GM10266 (cell line): ENCODE measurements at regions not wholly inside any gene's neighbourhood (a gene's known extent, or its start where the extent isn't known, plus 50 kb on each side); places are given as distances from the start of the nearest gene placed in this dataset.

ENCODE experiments used
- DNase-seq: peaks from one replicate; pipeline ENCODE4 v3.0.0; 2012; ENCODE audit errors: extremely low spot score
- TF ChIP-seq, protein P1 (sequence below): IDR thresholded peaks from 2 replicates; pipeline ENCODE4 v1.5.1; 2012; ENCODE audit warnings: mild to moderate bottlenecking, low read depth; ENCODE audit not compliant: control insufficient read depth, insufficient read depth; ENCODE audit errors: missing control alignments

DNA sequence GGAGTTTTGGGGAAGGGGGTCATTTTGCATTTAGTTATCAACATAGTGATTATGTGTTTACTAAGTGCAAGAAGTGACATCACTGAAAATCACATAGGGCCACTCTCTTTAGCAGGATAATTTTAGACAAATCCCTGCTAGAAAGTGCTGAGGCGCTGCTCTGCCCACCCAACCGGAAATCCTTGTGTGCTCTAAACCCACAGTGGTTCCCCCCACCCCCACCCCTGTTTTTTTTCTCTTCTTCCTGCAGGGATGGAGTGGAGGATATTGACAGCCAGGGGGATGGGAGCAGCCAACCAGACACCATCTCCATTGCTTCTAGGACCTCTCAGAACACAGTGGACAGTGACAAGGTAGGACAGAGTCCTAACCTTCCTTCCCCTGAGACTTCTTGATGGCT, 234.2 kb upstream of the UMPS start:
- TF ChIP-seq, protein P1, sequence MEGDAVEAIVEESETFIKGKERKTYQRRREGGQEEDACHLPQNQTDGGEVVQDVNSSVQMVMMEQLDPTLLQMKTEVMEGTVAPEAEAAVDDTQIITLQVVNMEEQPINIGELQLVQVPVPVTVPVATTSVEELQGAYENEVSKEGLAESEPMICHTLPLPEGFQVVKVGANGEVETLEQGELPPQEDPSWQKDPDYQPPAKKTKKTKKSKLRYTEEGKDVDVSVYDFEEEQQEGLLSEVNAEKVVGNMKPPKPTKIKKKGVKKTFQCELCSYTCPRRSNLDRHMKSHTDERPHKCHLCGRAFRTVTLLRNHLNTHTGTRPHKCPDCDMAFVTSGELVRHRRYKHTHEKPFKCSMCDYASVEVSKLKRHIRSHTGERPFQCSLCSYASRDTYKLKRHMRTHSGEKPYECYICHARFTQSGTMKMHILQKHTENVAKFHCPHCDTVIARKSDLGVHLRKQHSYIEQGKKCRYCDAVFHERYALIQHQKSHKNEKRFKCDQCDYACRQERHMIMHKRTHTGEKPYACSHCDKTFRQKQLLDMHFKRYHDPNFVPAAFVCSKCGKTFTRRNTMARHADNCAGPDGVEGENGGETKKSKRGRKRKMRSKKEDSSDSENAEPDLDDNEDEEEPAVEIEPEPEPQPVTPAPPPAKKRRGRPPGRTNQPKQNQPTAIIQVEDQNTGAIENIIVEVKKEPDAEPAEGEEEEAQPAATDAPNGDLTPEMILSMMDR: no peak
- no peak for DNase-seq

- TF ChIP-seq, protein P1: no peak
These were observed 232.8 kb upstream of the UMPS start for GRCh38 chr3:124497487-124497886.

DNA sequence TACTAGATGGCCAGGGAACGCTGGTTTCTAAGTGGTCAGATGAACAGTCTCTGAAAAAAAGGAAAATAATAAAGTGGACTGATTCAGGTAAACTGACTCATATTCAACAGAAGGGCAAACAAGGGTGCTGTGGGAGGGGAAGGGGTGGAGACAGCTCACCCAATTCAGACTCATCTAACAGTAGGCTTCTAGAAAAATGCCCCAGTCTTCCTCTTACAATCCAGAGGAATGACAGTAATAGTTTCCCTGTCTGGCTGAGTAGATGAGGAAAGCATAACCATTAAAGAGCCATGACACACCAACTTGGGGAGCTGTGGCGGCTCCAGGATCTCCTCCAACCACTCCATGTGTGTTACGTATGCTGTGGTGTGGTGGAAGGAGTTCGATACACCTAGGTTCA, 231.4 kb upstream of the UMPS start:
- TF ChIP-seq, protein P1: no peak
- no peak for DNase-seq

More at GRCh38 chr3:124497487-124497886, 232.8 kb upstream of the UMPS start:
- DNase-seq: no peak

DNA sequence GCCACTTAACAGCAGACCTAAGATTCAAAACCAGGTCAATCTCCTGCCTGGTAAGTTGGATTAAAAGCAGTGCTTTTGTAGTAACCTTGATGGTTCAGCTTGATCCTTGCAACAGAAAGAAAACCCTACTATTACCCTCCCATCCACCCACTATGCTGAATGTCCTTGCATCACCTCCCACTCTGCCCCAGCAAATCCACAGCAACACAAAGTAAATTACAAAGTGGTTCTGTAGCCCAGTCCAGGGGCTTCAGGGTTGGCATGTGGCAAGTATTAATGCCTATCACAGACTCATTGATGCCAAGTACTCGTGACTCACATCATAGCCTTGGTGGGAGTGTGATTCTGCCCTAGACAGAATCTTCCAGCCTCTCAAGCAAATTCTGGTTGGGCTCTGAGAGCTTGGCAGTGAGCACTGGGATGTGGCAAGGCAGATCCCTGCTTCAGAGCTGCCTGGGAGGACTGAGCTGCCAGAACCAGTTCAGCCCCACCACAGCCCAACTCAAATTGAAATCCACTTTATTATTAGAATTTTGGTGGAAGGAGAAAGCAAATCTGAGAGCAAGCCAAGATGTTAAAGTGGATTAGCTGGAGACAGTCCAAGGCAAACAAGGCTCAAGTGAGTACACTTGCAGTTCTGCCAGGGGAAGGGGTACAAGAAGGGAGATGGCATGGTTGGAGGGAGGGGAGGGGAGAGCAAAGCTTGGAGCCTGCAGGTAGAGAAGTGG, 225.8 kb upstream of the UMPS start:
- DNase-seq: no peak
- TF ChIP-seq, protein P1: no peak

DNA sequence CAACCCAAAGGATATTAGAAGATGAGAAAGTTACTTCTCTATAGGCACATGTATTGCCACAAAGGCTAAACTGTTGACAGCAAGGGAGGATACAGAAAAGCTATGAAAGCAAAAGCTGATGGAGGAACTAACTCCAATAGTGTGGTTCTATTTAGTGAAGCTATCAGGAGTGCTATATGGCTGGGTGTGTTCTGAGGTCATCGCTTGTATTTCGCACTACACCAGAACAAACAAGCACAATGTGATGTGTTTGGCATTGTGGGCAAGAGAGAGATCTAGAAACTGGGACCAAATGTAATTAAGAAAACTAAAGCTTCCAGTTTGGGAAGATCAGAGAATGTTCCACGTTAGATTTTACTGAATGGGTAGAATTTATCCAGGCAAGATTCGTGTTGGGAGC, 220.4 kb upstream of the UMPS start:
- TF ChIP-seq, protein P1: no peak
- no peak for DNase-seq

- TF ChIP-seq, protein P1: no peak
These were observed 220.0 kb upstream of the UMPS start for GRCh38 chr3:124510290-124510689.

DNA sequence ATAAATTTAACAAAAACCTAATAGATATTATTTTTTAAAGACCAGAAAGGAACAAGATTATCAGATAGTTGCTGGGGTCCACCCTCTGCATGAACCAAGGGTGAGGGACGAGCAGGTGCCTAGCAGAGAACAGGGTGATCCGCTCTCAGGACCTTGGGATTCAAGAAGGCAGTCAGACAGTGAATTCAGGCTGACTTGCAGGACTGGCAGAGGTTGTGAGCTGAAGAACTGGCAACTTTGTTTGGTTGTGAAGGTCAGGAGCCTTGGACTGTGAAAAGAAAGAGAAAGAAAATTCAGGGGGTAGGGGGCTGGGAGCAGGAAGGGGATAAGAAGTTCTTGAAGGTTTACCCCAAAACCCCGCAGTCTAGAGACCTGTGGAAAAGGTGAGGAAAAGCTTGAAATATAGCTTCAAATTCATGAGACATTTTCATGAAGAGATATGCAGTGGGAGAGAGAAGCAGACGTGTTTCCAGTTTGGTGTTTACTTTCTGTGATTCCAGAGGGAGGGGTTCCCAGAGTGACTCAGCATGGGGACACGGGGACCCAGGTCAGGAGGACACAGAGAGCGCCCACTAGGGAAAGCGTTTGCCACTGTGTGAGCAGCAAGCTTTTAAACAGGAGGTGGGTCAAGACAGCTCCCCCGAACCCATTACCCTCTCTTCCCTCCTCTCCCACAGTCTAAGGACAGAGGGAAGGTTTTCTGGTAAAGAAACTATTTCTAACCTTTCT, 217.2 kb upstream of the UMPS start:
- TF ChIP-seq, protein P1: no peak
- DNase-seq: no peak

More at GRCh38 chr3:124510290-124510689, 220.0 kb upstream of the UMPS start:
- no peak for DNase-seq
